ENCODE measurements at regions not wholly inside any gene's neighbourhood (a gene's known extent, or its start where the extent isn't known, plus 50 kb on each side); places are given as distances from the start of the nearest gene placed in this dataset.

DNA sequence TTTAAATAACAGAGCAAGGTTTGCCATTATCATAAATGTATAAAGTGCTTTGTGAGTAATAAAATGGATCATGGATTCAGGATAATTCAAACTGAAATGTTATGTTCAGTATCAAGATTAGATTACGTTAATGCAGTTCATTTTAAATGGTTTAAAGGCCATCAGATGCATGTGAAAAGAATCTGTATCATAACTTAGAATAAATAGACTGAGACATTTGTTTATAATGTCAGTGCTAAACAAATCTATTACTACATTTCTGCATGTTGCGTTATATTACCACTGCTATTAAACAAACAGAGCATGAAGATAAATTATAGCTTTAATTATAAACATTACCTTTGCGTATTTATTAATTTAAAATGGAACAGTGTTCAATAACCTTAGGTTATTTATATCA lies 160.2 kb downstream of the TOX3 start:
- TF ChIP-seq CTCF (IDR thresholded peaks at IDR 0.05): no peak

DNA sequence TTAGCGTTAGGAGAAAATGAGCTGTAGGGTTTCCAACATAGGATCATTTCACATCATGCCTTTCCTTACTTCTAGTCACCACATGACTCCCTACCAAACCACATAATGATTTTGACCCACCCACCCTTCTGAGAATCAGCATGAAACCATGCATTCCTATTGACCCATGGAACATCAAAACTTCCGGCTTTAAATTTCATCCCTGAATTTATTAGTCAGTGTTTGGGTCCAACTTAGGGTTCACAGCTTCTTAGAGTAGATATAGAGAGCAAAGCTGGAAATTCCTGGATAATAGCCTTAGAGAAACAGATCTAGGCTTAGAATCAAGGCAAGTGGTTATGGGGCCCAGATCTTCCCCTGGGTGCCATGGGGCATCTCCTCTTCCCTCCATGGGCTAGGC lies 162.6 kb downstream of the TOX3 start:
- no peak for TF ChIP-seq CTCF (IDR thresholded peaks at IDR 0.05)

GRCh38 chr16:52383640-52384292 lies 163.2 kb downstream of the TOX3 start:
- no peak for TF ChIP-seq CTCF (IDR thresholded peaks at IDR 0.05)

- TF ChIP-seq CTCF (IDR thresholded peaks at IDR 0.05): no peak
Observed at GRCh38 chr16:52383119-52383518, 163.8 kb downstream of the TOX3 start.

GRCh38 chr16:52379551-52379950 lies 167.4 kb downstream of the TOX3 start:
- no peak for TF ChIP-seq CTCF (IDR thresholded peaks at IDR 0.05)

DNA sequence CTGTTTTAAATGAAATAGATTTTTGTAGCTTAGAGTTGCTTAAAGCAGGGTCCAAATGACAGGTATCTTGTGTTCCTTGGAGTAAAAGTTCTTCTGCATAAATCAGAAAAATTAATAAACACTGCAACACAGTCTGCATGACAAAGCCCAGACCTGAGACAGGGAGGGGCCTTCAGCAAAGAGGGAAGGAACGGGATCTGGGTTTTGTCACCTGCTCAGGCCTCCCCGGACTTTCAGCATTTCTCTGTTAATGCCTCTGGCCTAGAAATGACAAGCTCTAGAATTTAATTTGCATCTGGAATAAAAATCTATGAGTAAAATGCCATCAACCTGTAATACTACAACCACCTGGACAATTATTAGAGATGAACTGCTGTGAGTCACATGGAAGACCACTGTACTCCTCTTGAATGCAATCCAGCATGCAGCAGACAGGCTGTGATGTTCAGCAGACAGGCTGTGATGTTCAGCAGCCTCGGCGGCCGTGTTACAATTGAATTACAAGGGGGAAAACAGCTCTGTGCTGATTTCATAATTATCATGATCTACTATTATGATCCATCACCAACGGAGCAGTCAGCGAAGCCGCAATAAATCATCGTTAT lies 170.2 kb downstream of the TOX3 start:
- no peak for TF ChIP-seq CTCF (IDR thresholded peaks at IDR 0.05)

DNA sequence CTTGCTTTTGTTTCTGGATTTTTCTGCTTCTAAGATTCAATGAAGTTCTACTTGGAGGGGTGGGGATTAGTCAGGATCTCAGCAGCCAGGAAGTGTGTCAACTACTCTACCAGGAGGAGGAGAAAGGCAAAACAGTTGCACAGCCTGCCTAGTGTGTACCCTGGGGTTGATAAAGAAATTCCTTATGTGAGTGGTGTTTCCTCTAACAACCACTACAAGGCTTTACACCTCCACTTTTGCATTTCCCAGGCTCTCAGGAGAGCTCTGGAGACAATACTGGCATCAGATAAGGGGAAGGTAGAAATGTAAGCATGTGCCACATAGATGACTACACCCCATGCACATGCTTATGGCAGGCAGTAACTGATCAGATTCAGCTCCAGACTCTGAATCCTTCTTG lies 174.6 kb downstream of the TOX3 start:
- no peak for TF ChIP-seq CTCF (IDR thresholded peaks at IDR 0.05)

GRCh38 chr16:52368859-52369258 lies 178.1 kb downstream of the TOX3 start:
- TF ChIP-seq CTCF (IDR thresholded peaks at IDR 0.05): no peak

All from LNCAP (cell line).